VCaP (cell line): ENCODE measurements at regions not wholly inside any gene's neighbourhood (a gene's known extent, or its start where the extent isn't known, plus 50 kb on each side); places are given as distances from the start of the nearest gene placed in this dataset.

ENCODE experiments used
- H3K27ac ChIP-seq: fragments of 450-650 bp; 2 replicates; pipeline ENCODE4 v1.5.1; 2017
- CTCF ChIP-seq: fragments of 450-650 bp; conservative IDR thresholded peaks from 2 replicates; pipeline ENCODE4 v1.5.1; 2017; ENCODE audit warnings: mild to moderate bottlenecking, moderate library complexity

GRCh38 chr20:58017231-58017969, 211.1 kb downstream of the ANKRD60 start:
- no peak overlapping the region for H3K27ac ChIP-seq
- TF ChIP-seq CTCF, result no peak

GRCh38 chr20:58016779-58017178, 211.7 kb downstream of the ANKRD60 start:
- TF ChIP-seq CTCF, result no peak
- no peak overlapping the region for H3K27ac ChIP-seq

- no peak overlapping the region for H3K27ac ChIP-seq
- no peak for TF ChIP-seq CTCF
Observed at GRCh38 chr20:58014628-58015315, 213.7 kb downstream of the ANKRD60 start.

GRCh38 chr20:58012731-58013510, 215.5 kb downstream of the ANKRD60 start:
- no peak overlapping the region for H3K27ac ChIP-seq
- no peak for TF ChIP-seq CTCF

GRCh38 chr20:58011947-58012610, 216.4 kb downstream of the ANKRD60 start:
- H3K27ac ChIP-seq, result no peak overlapping the region
- no peak for TF ChIP-seq CTCF

GRCh38 chr20:58011106-58011946, 217.1 kb downstream of the ANKRD60 start:
- TF ChIP-seq CTCF, result no peak

More at GRCh38 chr20:58011106-58011946, 217.1 kb downstream of the ANKRD60 start:
- no peak overlapping the region for H3K27ac ChIP-seq
